Gastrocnemius medialis (tissue), 4 donors: ENCODE measurements at regions not wholly inside any gene's neighbourhood (a gene's known extent, or its start where the extent isn't known, plus 50 kb on each side); places are given as distances from the start of the nearest gene placed in this dataset.

Experiments used
- ATAC-seq, 2 donors: fragments of 150-250 bp; one replicate each; pipeline ENCODE4 v1.9.1; 2016
- DNase-seq, 2 donors: peaks; one replicate each; pipeline ENCODE4 v3.0.0-alpha.2; 2019
- H3K27ac ChIP-seq, 4 donors: fragments of 200-600 bp; sonication (generic); 1 replicate in 1 of 4; 2 replicates in 3 of 4; pipeline ENCODE4 v1.5.1; 2016 to 2018; ENCODE audit warnings: mild to moderate bottlenecking in 2 of 4, moderate library complexity in 1 of 4
- H3K27me3 ChIP-seq, 3 donors: fragments of 200-600 bp; sonication (generic) in 2 of 3; 1 replicate in 1 of 3; 2 replicates in 2 of 3; pipeline versions ENCODE4 v1.5.1 to v1.6.0; 2016 to 2019; ENCODE audit warnings: mild to moderate bottlenecking in 1 of 3, moderate library complexity in 1 of 3
- H3K36me3 ChIP-seq, 2 donors: fragments of 200-600 bp; sonication (generic) in 1 of 2; one replicate each; pipeline ENCODE4 v1.5.1; 2017 to 2018
- H3K4me1 ChIP-seq, 2 donors: fragments of 200-600 bp; sonication (generic) in 1 of 2; one replicate each; pipeline ENCODE4 v1.5.1; 2016 to 2017; ENCODE audit warnings: mild to moderate bottlenecking in 2 of 2
- H3K4me3 ChIP-seq, 4 donors: fragments of 200-600 bp; sonication (generic) in 3 of 4; 1 replicate in 1 of 4; 2 replicates in 3 of 4; pipeline ENCODE4 v1.5.1; 2016 to 2019; ENCODE audit warnings: mild to moderate bottlenecking in 2 of 4
- H3K9me3 ChIP-seq, 3 donors: fragments of 200-600 bp; sonication (generic) in 2 of 3; 1 replicate in 1 of 3; 2 replicates in 2 of 3; pipeline ENCODE4 v1.5.1; 2016 to 2019
- POLR2A ChIP-seq, 2 donors: fragments of 450-650 bp; IDR thresholded peaks; one replicate each; pipeline ENCODE4 v1.6.1; 2017; ENCODE audit warnings: antibody characterized with exemption in 2 of 2, mild to moderate bottlenecking in 2 of 2, moderate library complexity in 2 of 2
- in situ Hi-C, 4 donors: fragments of 200-750 bp; cut with MboI; loops; one replicate each; pipeline versions ENCODE4 v1.15.0 to v1.8.0; 2017; ENCODE audit warnings: low sequenced_read_pairs in 4 of 4
- intact Hi-C: fragments of 100-400 bp; cut with DNase I; formaldehyde crosslinking; loops from one replicate; pipeline ENCODE4 v1.15.1; 2023; ENCODE audit warnings: low total_unique reads
- TF ChIP-seq, protein P1 (sequence below), 5 experiments: fragments of 450-650 bp in 3 of 5; fragments of 200-600 bp in 2 of 5; sonication (generic) in 2 of 5; IDR thresholded peaks in 4 of 5; conservative IDR thresholded peaks in 1 of 5; 1 replicate in 4 of 5; 2 replicates in 1 of 5; pipeline ENCODE4 v1.5.1; 2016 to 2019; ENCODE audit warnings: antibody characterized with exemption in 5 of 5, mild to moderate bottlenecking in 3 of 5, moderate library complexity in 3 of 5

DNA sequence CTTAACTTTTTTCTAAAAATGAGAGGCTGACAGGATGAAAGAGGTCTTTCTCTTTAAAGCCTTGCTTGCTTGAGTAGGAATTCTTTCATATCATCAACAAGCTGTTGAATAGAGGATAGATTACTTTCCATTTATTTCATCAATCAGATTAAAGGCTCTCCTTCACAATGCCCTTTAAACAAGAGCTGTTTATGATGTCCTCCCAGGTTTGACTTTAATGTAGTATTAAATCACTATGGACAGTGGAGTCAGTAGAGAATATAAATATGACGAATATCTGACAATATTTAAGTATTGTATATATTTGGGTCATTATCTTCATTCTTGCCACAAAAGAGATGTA lies 282.0 kb downstream of the ISL1 start:
- Histone ChIP-seq H3K4me3 (no peak overlapping the region), H3K4me1 (no peaks in the 10 kb centered on the region), H3K36me3 (no peaks in the 10 kb centered on the region), H3K27me3 (no peaks in the 10 kb centered on the region), H3K9me3 (no peaks in the 10 kb centered on the region), H3K27ac (no peak overlapping the region)
- TF ChIP-seq POLR2A (IDR thresholded peaks at IDR 0.05), result no peak
- TF ChIP-seq, protein P1, sequence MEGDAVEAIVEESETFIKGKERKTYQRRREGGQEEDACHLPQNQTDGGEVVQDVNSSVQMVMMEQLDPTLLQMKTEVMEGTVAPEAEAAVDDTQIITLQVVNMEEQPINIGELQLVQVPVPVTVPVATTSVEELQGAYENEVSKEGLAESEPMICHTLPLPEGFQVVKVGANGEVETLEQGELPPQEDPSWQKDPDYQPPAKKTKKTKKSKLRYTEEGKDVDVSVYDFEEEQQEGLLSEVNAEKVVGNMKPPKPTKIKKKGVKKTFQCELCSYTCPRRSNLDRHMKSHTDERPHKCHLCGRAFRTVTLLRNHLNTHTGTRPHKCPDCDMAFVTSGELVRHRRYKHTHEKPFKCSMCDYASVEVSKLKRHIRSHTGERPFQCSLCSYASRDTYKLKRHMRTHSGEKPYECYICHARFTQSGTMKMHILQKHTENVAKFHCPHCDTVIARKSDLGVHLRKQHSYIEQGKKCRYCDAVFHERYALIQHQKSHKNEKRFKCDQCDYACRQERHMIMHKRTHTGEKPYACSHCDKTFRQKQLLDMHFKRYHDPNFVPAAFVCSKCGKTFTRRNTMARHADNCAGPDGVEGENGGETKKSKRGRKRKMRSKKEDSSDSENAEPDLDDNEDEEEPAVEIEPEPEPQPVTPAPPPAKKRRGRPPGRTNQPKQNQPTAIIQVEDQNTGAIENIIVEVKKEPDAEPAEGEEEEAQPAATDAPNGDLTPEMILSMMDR (IDR thresholded peaks at IDR 0.05 in 4 of 5, conservative IDR thresholded peaks at IDR 0.05 in 1 of 5), result no peak
- ATAC-seq (no peak), DNase-seq (no peak)
- in situ Hi-C loops, result no loop called here
- intact Hi-C loops, result no loop called here

DNA sequence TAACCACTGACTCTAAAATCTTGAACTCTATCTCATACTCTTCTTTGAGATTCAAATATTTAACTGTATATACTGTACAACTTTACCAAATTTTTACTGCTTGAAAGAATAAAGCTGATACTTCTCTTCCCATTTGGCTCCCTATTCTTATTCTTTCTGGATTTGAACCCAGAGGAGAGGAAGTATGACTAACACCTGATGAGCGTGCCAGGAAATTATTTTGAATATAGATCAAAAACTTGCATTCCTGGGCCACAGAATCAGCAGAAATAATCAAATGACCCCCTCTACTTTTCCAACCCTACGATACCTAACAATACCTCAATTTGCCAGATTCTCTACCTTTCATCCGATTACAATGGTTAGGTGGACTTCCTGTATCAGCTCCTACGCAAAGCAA lies 285.8 kb downstream of the ISL1 start:
- no peaks in the 10 kb centered on the region for H3K36me3 ChIP-seq
- no peak overlapping the region for H3K4me3 ChIP-seq
- H3K27me3 ChIP-seq, result no peaks in the 10 kb centered on the region
- ATAC-seq, result no peak
- TF ChIP-seq, protein P1 (IDR thresholded peaks at IDR 0.05 in 4 of 5, conservative IDR thresholded peaks at IDR 0.05 in 1 of 5), result no peak
- TF ChIP-seq POLR2A (IDR thresholded peaks at IDR 0.05), result no peak
- H3K27ac ChIP-seq, result no peak overlapping the region
- in situ Hi-C loops (no loop called here), intact Hi-C loops (no loop called here)
- no peak for DNase-seq
- no peaks in the 10 kb centered on the region for H3K4me1 ChIP-seq
- no peaks in the 10 kb centered on the region for H3K9me3 ChIP-seq

DNA sequence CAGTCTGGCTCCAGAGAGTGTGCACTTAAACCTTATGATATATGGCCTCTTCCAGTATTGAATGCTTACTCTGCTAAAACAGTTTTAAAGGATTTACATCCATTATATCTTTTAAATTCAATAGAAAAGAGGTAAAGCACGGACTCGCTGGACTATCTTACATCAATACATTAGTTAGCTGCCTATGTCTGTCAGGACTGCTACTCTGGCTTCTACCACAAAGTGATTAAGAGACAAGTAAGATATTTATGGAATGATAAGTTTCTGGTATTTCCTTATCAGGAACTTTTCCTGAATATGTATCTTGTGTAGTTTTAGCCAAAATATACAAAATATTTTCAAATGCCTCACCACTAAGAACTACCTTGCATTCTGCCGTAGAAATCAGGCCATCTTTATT lies 295.1 kb downstream of the ISL1 start:
- no peaks in the 10 kb centered on the region for H3K4me1 ChIP-seq
- H3K9me3 ChIP-seq, result no peaks in the 10 kb centered on the region
- no peaks in the 10 kb centered on the region for H3K27me3 ChIP-seq
- ATAC-seq (no peak), DNase-seq (no peak)
- H3K27ac ChIP-seq, result no peak overlapping the region
- intact Hi-C loops (loop anchor here (2.0 kb wide), 1 partner anchor 42 kb away; no protein-coding TSS in a partner anchor), in situ Hi-C loops (no loop called here)
- H3K4me3 ChIP-seq, result no peak overlapping the region
- TF ChIP-seq, protein P1 (IDR thresholded peaks at IDR 0.05 in 4 of 5, conservative IDR thresholded peaks at IDR 0.05 in 1 of 5), result no peak
- TF ChIP-seq POLR2A (IDR thresholded peaks at IDR 0.05), result no peak
- H3K36me3 ChIP-seq, result no peaks in the 10 kb centered on the region

DNA sequence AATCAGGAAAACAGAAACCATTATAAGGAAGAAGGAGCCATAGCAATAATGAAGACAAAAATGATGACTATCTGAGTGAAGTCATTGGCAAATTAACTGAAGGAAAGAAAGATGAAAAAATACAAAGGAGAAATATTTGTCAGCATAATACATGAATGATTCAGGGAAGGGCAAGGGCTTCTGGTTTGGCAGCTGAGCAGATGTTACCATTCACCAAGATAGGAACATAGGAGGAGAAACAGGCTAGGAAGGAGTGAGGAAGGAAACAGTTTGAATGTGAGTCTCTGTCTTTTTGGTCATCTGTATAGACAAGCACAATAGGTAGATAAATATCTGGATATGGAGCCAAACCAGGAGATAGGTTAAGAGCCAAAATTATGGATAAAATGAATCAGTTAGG lies 296.0 kb downstream of the ISL1 start:
- intact Hi-C loops (loop anchor here (2.0 kb wide), 1 partner anchor 42 kb away; no protein-coding TSS in a partner anchor), in situ Hi-C loops (no loop called here)
- H3K27me3 ChIP-seq, result no peaks in the 10 kb centered on the region
- H3K4me1 ChIP-seq, result no peaks in the 10 kb centered on the region
- ATAC-seq (no peak), DNase-seq (no peak)
- H3K27ac ChIP-seq, result no peak overlapping the region
- H3K9me3 ChIP-seq, result no peaks in the 10 kb centered on the region
- H3K4me3 ChIP-seq, result no peak overlapping the region
- TF ChIP-seq POLR2A (IDR thresholded peaks at IDR 0.05), result no peak
- TF ChIP-seq, protein P1 (IDR thresholded peaks at IDR 0.05 in 4 of 5, conservative IDR thresholded peaks at IDR 0.05 in 1 of 5), result no peak
- H3K36me3 ChIP-seq, result no peaks in the 10 kb centered on the region

DNA sequence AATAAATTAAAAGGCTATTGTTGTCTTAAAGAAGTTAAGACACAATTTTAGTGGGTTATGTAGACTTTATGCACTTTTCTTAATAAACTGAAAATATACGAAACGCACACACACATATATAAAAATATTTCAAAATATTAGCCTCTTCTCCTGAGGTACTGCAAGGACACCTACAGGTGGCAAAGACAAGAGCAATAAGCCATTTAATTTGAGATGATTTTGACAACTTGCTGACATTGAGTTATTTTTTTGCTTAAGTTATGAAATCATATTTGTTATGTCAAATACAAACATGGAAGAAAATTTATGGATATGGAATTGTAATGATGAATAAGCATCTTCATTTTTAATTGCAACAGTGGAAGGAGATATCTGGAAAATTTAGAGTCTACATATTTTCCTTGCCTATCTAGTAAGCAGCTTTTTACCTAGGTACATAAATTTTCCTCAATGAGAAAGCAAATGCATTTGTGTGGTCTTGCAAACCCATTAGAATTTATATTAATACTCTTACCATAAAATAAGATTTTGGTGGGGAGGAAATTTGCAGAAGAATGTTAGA lies 301.6 kb downstream of the ISL1 start:
- intact Hi-C loops (no loop called here), in situ Hi-C loops (no loop called here)
- H3K27ac ChIP-seq, result no peak overlapping the region
- no peaks in the 10 kb centered on the region for H3K36me3 ChIP-seq
- no peaks in the 10 kb centered on the region for H3K27me3 ChIP-seq
- ATAC-seq (no peak), DNase-seq (no peak)
- H3K4me1 ChIP-seq, result no peaks in the 10 kb centered on the region
- H3K4me3 ChIP-seq, result no peak overlapping the region
- H3K9me3 ChIP-seq, result no peaks in the 10 kb centered on the region
- no peak for TF ChIP-seq POLR2A (IDR thresholded peaks at IDR 0.05)
- TF ChIP-seq, protein P1 (IDR thresholded peaks at IDR 0.05 in 4 of 5, conservative IDR thresholded peaks at IDR 0.05 in 1 of 5), result no peak
